Panc1 (cell line): ENCODE measurements at regions not wholly inside any gene's neighbourhood (a gene's known extent, or its start where the extent isn't known, plus 50 kb on each side); places are given as distances from the start of the nearest gene placed in this dataset.

Source experiments
- ATAC-seq: fragments of 200-7000 bp; cut with Tn5 transposase; 2 replicates; pipeline ENCODE4 v1.9.1; 2020; ENCODE audit warnings: mild to moderate bottlenecking, moderate library complexity
- BruUV-seq: library from RNA; stranded (reverse); fragments of 400-500 nt; replicated peaks from 2 replicates; lab custom pipeline; 2021; lab: Mats Ljungman, UMichigan
- CTCF ChIA-PET: fragments of 300-600 bp; sonication (Branson Sonifier 250); formaldehyde crosslinking; loops from one replicate; lab custom pipeline; 2022; ENCODE audit warnings: antibody characterized with exemption; lab: Charles Lee
- POLR2A ChIA-PET: fragments of 300-600 bp; sonication (Branson Sonifier 250); formaldehyde crosslinking; loops from one replicate; lab custom pipeline; 2022; ENCODE audit warnings: antibody characterized with exemption; lab: Charles Lee
- DNase-seq: peaks from one replicate; pipeline ENCODE4 v3.0.0-alpha.2; 2010; ENCODE audit warnings: low read depth, low spot score
- H3K27ac ChIP-seq: 2 replicates; pipeline ENCODE4 v1.5.1; 2011; ENCODE audit warnings: mild to moderate bottlenecking, low read length, inconsistent platforms
- H3K27me3 ChIP-seq: fragments of 200-500 bp; sonication (Bioruptor generic); 2 replicates; pipeline ENCODE4 v1.6.0; 2014; ENCODE audit warnings: low read length, inconsistent platforms; ENCODE audit not compliant: control insufficient read depth, insufficient read depth
- H3K36me3 ChIP-seq: fragments of 200-500 bp; sonication (Bioruptor generic); 2 replicates; pipeline ENCODE4 v1.5.1; 2014; ENCODE audit warnings: inconsistent platforms, mild to moderate bottlenecking, low read length, moderate library complexity; ENCODE audit not compliant: control insufficient read depth, insufficient read depth
- H3K4me1 ChIP-seq: 2 replicates; pipeline ENCODE4 v1.5.1; 2011; ENCODE audit warnings: inconsistent platforms, mild to moderate bottlenecking, low read length, moderate library complexity; ENCODE audit not compliant: control insufficient read depth, insufficient read depth
- H3K4me3 ChIP-seq, 2 experiments: 2 replicates each; pipeline ENCODE4 v1.5.1; 2011 to 2012; ENCODE audit warnings: low read depth in 2 of 2, low read length in 2 of 2, mild to moderate bottlenecking in 2 of 2, inconsistent platforms in 1 of 2, moderate library complexity in 1 of 2
- H3K9me3 ChIP-seq: fragments of 200-500 bp; sonication (Bioruptor generic); 2 replicates; pipeline ENCODE4 v1.5.1; 2014; ENCODE audit warnings: low read depth, mild to moderate bottlenecking, inconsistent platforms, low read length, moderate library complexity; ENCODE audit not compliant: control insufficient read depth, insufficient read depth
- CTCF ChIP-seq: fragments of 450-650 bp; IDR thresholded peaks from 2 replicates; pipeline ENCODE4 v1.5.1; 2017; ENCODE audit warnings: mild to moderate bottlenecking
- POLR2AphosphoS5 ChIP-seq: IDR thresholded peaks from 2 replicates; pipeline ENCODE4 v1.6.1; 2012; ENCODE audit warnings: mild to moderate bottlenecking, low read depth, low read length, moderate library complexity
- REST ChIP-seq, 2 experiments: IDR thresholded peaks; 2 replicates each; pipeline ENCODE4 v1.6.1; 2011 to 2012; ENCODE audit warnings: low read depth in 2 of 2, control low read depth in 1 of 2, low read length in 1 of 2, mild to moderate bottlenecking in 1 of 2, moderate library complexity in 1 of 2; ENCODE audit not compliant: insufficient read depth in 1 of 2
- SIN3A ChIP-seq: IDR thresholded peaks from 2 replicates; pipeline ENCODE4 v1.6.1; 2012; ENCODE audit warnings: low read depth, mild to moderate bottlenecking, low read length, moderate library complexity, borderline replicate concordance; ENCODE audit not compliant: insufficient read depth
- TCF7L2 ChIP-seq: IDR thresholded peaks from 2 replicates; pipeline ENCODE4 v1.6.1; 2011; ENCODE audit warnings: mild to moderate bottlenecking, low read depth, low read length, inconsistent platforms
- in situ Hi-C: cut with HindIII; loops from 2 replicates; pipeline ENCODE4 v1.10.0; 2016; ENCODE audit warnings: low sequenced_read_pairs, low pct_unique_long_range_greater_than_20kb
- intact Hi-C: fragments of 100-400 bp; cut with micrococcal nuclease; formaldehyde crosslinking; loops from one replicate; pipeline ENCODE4 v1.10.0; 2022; ENCODE audit not compliant: unreplicated experiment

- in situ Hi-C loops (no loop called here), intact Hi-C loops (loop anchor here (1.0 kb wide), 1 partner anchor 28 kb away; no protein-coding TSS in a partner anchor)
- ChIA-PET POLR2A (no interaction called here), CTCF (interaction anchor here (0.9 kb wide), 1 partner anchor 342 kb away, joined by 3 read pairs; no protein-coding TSS in a partner anchor)
- no peak for DNase-seq
- TF ChIP-seq REST (IDR thresholded peaks at IDR 0.05; ENCODE audit: insufficient read depth in 1 of 2, low read depth in 2 of 2, low read length in 1 of 2) (no peak), SIN3A (no peak), POLR2AphosphoS5 (no peak), TCF7L2 (no peak), CTCF (no peak)
- Histone ChIP-seq H3K9me3 (no peaks in the 10 kb centered on the region), H3K4me1 (no peaks in the 10 kb centered on the region; the same call in none of the 2 replicates), H3K4me3 (no peak overlapping the region), H3K27me3 (peaks cover 3% of the 10 kb centered on the region; the same call in 1 of the 2 replicates), H3K27ac (no peak overlapping the region), H3K36me3 (no peaks in the 10 kb centered on the region)
- no TSS peak for BruUV-seq
- ATAC-seq, result no peak
Observed at GRCh38 chr18:26649193-26649543, 100.8 kb upstream of the KCTD1 start.

GRCh38 chr18:26648509-26649192 lies 100.3 kb upstream of the KCTD1 start:
- POLR2A ChIA-PET, result no interaction called here
- CTCF ChIA-PET, result interaction anchor here (0.9 kb wide), 1 partner anchor 342 kb away, joined by 3 read pairs; no protein-coding TSS in a partner anchor

More at GRCh38 chr18:26648509-26649192, 100.3 kb upstream of the KCTD1 start:
- no peaks in the 10 kb centered on the region for H3K36me3 ChIP-seq
- no peak overlapping the region for H3K4me3 ChIP-seq
- H3K4me1 ChIP-seq, result no peaks in the 10 kb centered on the region; the same call in none of the 2 replicates
- ATAC-seq (no peak), DNase-seq (no peak)
- TF ChIP-seq REST (IDR thresholded peaks at IDR 0.05; ENCODE audit: insufficient read depth in 1 of 2, low read depth in 2 of 2, low read length in 1 of 2), result no peak
- no peak for TF ChIP-seq CTCF
- no peak for TF ChIP-seq SIN3A
- TF ChIP-seq POLR2AphosphoS5, result no peak
- TF ChIP-seq TCF7L2, result no peak
- H3K27me3 ChIP-seq, result no peaks in the 10 kb centered on the region
- intact Hi-C loops (loop anchor here (1.0 kb wide), 1 partner anchor 27 kb away; no protein-coding TSS in a partner anchor), in situ Hi-C loops (no loop called here)
- no TSS peak for BruUV-seq
- H3K27ac ChIP-seq, result no peak overlapping the region
- no peaks in the 10 kb centered on the region for H3K9me3 ChIP-seq
